ENCODE measurements at regions not wholly inside any gene's neighbourhood (a gene's known extent, or its start where the extent isn't known, plus 50 kb on each side); places are given as distances from the start of the nearest gene placed in this dataset.

GRCh38 chr5:28414619-28415018 is 1376.2 kb upstream of the CDH9 start (continued):
- TF ChIP-seq TCF12 (IDR thresholded peaks at IDR 0.05) (no peak), JUND (IDR thresholded peaks at IDR 0.05) (no peak), RXRA (IDR thresholded peaks at IDR 0.05; ENCODE audit: borderline replicate concordance, low read depth) (no peak)

- H3K79me2 ChIP-seq (ENCODE audit: insufficient read depth), result no peaks in the 10 kb centered on the region
- H3K27ac ChIP-seq (ENCODE audit: low read depth in 2 of 2, low read length in 1 of 2), result no peak overlapping the region
- no peaks in the 10 kb centered on the region for H3K9me3 ChIP-seq
- no peak overlapping the region for H3K4me2 ChIP-seq
- H3F3A ChIP-seq (replicated peaks; ENCODE audit: insufficient read depth), result no peaks in the 10 kb centered on the region
- H3K4me3 ChIP-seq (ENCODE audit: low read depth in 2 of 2, low read length in 1 of 2), result no peak overlapping the region
- ChIA-PET CTCF (no interaction called here), POLR2A (no interaction called here)
- H3K27me3 ChIP-seq (ENCODE audit: insufficient read depth), result no peaks in the 10 kb centered on the region
- H3K36me3 ChIP-seq (replicated peaks in 1 of 2; ENCODE audit: control insufficient read depth in 1 of 2, insufficient read depth in 2 of 2, low read length in 1 of 2), result no peaks in the 10 kb centered on the region
- no peak for TF ChIP-seq FOXM1 (IDR thresholded peaks at IDR 0.05; ENCODE audit: low read depth)
- DNase-seq, result no peak
- no peaks in the 10 kb centered on the region for H3K4me1 ChIP-seq (ENCODE audit: control insufficient read depth in 1 of 2, insufficient read depth in 2 of 2, low read depth in 1 of 2, low read length in 1 of 2)
- H3K9me2 ChIP-seq, result no peaks in the 10 kb centered on the region
- H3K9ac ChIP-seq, result no peak overlapping the region
- H4K20me1 ChIP-seq (ENCODE audit: insufficient read depth), result no peaks in the 10 kb centered on the region
- no peak overlapping the region for H2AFZ ChIP-seq (ENCODE audit: low read depth)
Measured at GRCh38 chr5:28408651-28409050, 1370.3 kb upstream of the CDH9 start.

DNA sequence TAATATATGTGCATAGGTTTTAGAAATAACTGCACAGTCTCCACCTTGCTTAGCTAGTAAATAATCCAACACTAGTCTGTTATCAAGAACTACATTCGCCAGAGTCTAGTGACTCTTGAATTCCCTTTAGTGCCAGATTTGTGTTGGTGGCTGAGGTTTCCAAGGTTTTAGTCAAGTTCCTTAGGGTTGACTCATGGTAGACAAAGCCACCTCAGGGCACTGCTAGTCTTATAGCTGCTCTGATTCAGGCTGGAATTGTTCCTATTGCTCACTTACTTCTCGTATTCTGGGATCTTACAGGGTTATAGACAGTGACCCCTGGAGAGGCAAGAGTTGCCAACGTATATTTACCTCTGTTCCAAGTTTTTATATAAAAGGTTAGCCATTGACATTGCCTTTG is 1369.8 kb upstream of the CDH9 start:
- no peaks in the 10 kb centered on the region for H3K36me3 ChIP-seq (replicated peaks in 1 of 2; ENCODE audit: control insufficient read depth in 1 of 2, insufficient read depth in 2 of 2, low read length in 1 of 2)
- DNase-seq, result no peak
- TF ChIP-seq FOXJ3 (CRISPR knock-in tag; IDR thresholded peaks at IDR 0.05), result no peak
- TF ChIP-seq SIN3A (IDR thresholded peaks at IDR 0.05; ENCODE audit: borderline replicate concordance, low read depth, low read length), result no peak
- no peak for TF ChIP-seq SMC3 (IDR thresholded peaks at IDR 0.05; ENCODE audit: low read depth, low read length)
- TF ChIP-seq NRF1 (IDR thresholded peaks at IDR 0.05; ENCODE audit: low read depth, low read length), result no peak
- no peak for TF ChIP-seq POLR2AphosphoS5 (IDR thresholded peaks at IDR 0.05; ENCODE audit: low read depth, low read length)
- TF ChIP-seq TAF1 (IDR thresholded peaks at IDR 0.05; ENCODE audit: borderline replicate concordance, low read depth, low read length), result no peak
- POLR2A ChIA-PET, result no interaction called here
- H3F3A ChIP-seq (replicated peaks; ENCODE audit: insufficient read depth), result no peaks in the 10 kb centered on the region
- H3K27ac ChIP-seq (ENCODE audit: low read depth in 2 of 2, low read length in 1 of 2), result no peak overlapping the region
- H4K20me1 ChIP-seq (ENCODE audit: insufficient read depth), result no peaks in the 10 kb centered on the region
- no peak overlapping the region for H3K4me3 ChIP-seq (ENCODE audit: low read depth in 2 of 2, low read length in 1 of 2)
- no peaks in the 10 kb centered on the region for H3K27me3 ChIP-seq (ENCODE audit: insufficient read depth)
- no peak overlapping the region for H3K4me2 ChIP-seq
- no peak overlapping the region for H3K9ac ChIP-seq
- no peak overlapping the region for H2AFZ ChIP-seq (ENCODE audit: low read depth)
- 3% methylated on average over 3 of the region's 3 CpGs for WGBS (ENCODE audit: low lambda C conversion rate)
- H3K9me3 ChIP-seq, result no peaks in the 10 kb centered on the region
- no peaks in the 10 kb centered on the region for H3K9me2 ChIP-seq
- no peaks in the 10 kb centered on the region; a peak in 1 of 4 replicates for H3K4me1 ChIP-seq (ENCODE audit: control insufficient read depth in 1 of 2, insufficient read depth in 2 of 2, low read depth in 1 of 2, low read length in 1 of 2)
- no peaks in the 10 kb centered on the region for H3K79me2 ChIP-seq (ENCODE audit: insufficient read depth)
- CTCF ChIA-PET, result no interaction called here

DNA sequence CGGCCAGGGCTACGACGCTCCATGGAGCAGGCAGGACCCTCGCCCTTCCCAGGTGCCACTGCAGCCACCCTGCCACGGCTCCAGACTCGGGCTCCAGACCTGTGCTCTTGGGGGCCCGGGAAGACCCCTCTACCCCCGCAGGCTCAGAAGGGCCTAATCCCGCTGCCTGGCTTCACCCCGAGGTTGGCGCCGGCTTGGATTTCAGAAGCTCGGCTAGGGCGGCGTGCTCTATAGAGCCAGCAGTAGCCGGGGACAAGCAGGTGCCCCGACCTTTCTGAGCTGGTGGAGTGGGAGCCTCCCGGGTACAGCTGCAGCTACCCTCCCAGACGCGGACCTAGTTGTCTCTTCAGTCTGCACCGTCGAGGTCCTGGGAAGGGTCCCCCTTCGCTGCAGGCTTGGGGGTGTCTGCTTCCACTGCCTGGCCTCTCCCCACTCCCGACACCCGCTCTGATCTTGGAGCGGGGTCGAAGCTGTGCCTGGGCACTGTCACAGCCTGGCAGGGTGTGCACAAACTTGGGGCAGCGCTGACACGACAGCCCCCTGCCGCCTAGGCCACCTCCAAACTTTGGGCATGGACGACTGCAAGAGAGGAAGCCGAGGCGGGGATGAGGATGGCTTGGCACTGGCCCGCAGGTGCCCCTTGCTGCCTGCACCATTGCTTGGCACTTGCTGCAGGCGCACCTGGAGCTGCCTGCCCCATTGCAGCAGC is 1366.1 kb upstream of the CDH9 start:
- WGBS (ENCODE audit: low lambda C conversion rate), result 15% methylated on average over 10 of the region's 35 CpGs
- Histone ChIP-seq H3K9me2 (no peaks in the 10 kb centered on the region), H3K9me3 (no peaks in the 10 kb centered on the region), H3K4me3 (ENCODE audit: low read depth in 2 of 2, low read length in 1 of 2) (no peak overlapping the region), H3K36me3 (replicated peaks in 1 of 2; ENCODE audit: control insufficient read depth in 1 of 2, insufficient read depth in 2 of 2, low read length in 1 of 2) (no peaks in the 10 kb centered on the region), H3K27ac (ENCODE audit: low read depth in 2 of 2, low read length in 1 of 2) (no peak overlapping the region), H3K4me2 (no peak overlapping the region), H2AFZ (ENCODE audit: low read depth) (no peak overlapping the region), H3K4me1 (ENCODE audit: control insufficient read depth in 1 of 2, insufficient read depth in 2 of 2, low read depth in 1 of 2, low read length in 1 of 2) (no peaks in the 10 kb centered on the region; a peak in 1 of 4 replicates), H3F3A (replicated peaks; ENCODE audit: insufficient read depth) (no peaks in the 10 kb centered on the region), H4K20me1 (ENCODE audit: insufficient read depth) (no peaks in the 10 kb centered on the region), H3K79me2 (ENCODE audit: insufficient read depth) (no peaks in the 10 kb centered on the region), H3K27me3 (ENCODE audit: insufficient read depth) (no peaks in the 10 kb centered on the region), H3K9ac (no peak overlapping the region)
- no peak for DNase-seq
- ChIA-PET CTCF (no interaction called here), POLR2A (no interaction called here)
- TF ChIP-seq MEF2A (IDR thresholded peaks at IDR 0.05; ENCODE audit: borderline replicate concordance, low read depth) (no peak), EZH2phosphoT487 (IDR thresholded peaks at IDR 0.05; ENCODE audit: borderline replicate concordance, low read depth) (no peak), USF2 (IDR thresholded peaks at IDR 0.05; ENCODE audit: borderline replicate concordance, low read depth, low read length) (no peak), POLR2AphosphoS5 (IDR thresholded peaks at IDR 0.05; ENCODE audit: low read depth, low read length) (no peak), JUND (IDR thresholded peaks at IDR 0.05) (no peak), YY1 (IDR thresholded peaks at IDR 0.05; ENCODE audit: low read depth) (no peak), FOSL2 (IDR thresholded peaks at IDR 0.05; ENCODE audit: borderline replicate concordance, low read depth) (no peak), TEAD4 (IDR thresholded peaks at IDR 0.05; ENCODE audit: borderline replicate concordance, insufficient read depth) (no peak), ELF1 (IDR thresholded peaks at IDR 0.05) (no peak), NFIC (IDR thresholded peaks at IDR 0.05; ENCODE audit: borderline replicate concordance) (no peak), NRF1 (IDR thresholded peaks at IDR 0.05; ENCODE audit: low read depth, low read length) (no peak), EP300 (IDR thresholded peaks at IDR 0.05; ENCODE audit: borderline replicate concordance in 1 of 2, low read depth in 1 of 2, low read length in 1 of 2) (no peak)
- TF ChIP-seq, protein P1, sequence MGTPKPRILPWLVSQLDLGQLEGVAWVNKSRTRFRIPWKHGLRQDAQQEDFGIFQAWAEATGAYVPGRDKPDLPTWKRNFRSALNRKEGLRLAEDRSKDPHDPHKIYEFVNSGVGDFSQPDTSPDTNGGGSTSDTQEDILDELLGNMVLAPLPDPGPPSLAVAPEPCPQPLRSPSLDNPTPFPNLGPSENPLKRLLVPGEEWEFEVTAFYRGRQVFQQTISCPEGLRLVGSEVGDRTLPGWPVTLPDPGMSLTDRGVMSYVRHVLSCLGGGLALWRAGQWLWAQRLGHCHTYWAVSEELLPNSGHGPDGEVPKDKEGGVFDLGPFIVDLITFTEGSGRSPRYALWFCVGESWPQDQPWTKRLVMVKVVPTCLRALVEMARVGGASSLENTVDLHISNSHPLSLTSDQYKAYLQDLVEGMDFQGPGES (IDR thresholded peaks at IDR 0.05; ENCODE audit: low read depth, low read length), result no peak
- TF ChIP-seq, protein P2, sequence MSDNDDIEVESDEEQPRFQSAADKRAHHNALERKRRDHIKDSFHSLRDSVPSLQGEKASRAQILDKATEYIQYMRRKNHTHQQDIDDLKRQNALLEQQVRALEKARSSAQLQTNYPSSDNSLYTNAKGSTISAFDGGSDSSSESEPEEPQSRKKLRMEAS (IDR thresholded peaks at IDR 0.05; ENCODE audit: low read depth), result no peak

Data from SK-N-SH (cell line).